PC-9 (cell line): ENCODE measurements at regions not wholly inside any gene's neighbourhood (a gene's known extent, or its start where the extent isn't known, plus 50 kb on each side); places are given as distances from the start of the nearest gene placed in this dataset.

Experiments used
- BruUV-seq: library from RNA; stranded (reverse); fragments of 400-500 nt; replicated peaks from 2 replicates; lab custom pipeline; 2021; lab: Mats Ljungman, UMichigan
- CTCF ChIA-PET: fragments of 300-600 bp; sonication (Branson Sonifier 250); formaldehyde crosslinking; loops from one replicate; lab custom pipeline; 2022; ENCODE audit warnings: antibody characterized with exemption; lab: Charles Lee
- POLR2A ChIA-PET: fragments of 300-600 bp; sonication (Branson Sonifier 250); formaldehyde crosslinking; loops from one replicate; lab custom pipeline; 2022; ENCODE audit warnings: antibody characterized with exemption; ENCODE audit not compliant: unreplicated experiment; lab: Charles Lee
- DNase-seq, 2 experiments: peaks; one replicate each; pipeline versions ENCODE4 v3.0.0 to v3.0.0-alpha.2; 2015 to 2022; ENCODE audit warnings: mixed read lengths in 1 of 2
- H2AFZ ChIP-seq: fragments of 200-600 bp; sonication (generic); 2 replicates; pipeline ENCODE4 v1.8.1; 2017; ENCODE audit warnings: antibody characterized with exemption
- H3F3A ChIP-seq: fragments of 200-600 bp; sonication (generic); 2 replicates; pipeline ENCODE4 v1.8.1; 2017; ENCODE audit warnings: antibody characterized with exemption, mild to moderate bottlenecking, low read depth; ENCODE audit not compliant: insufficient read depth
- H3K27ac ChIP-seq: fragments of 200-600 bp; sonication (generic); 2 replicates; pipeline ENCODE4 v1.6.1; 2016; ENCODE audit warnings: mixed run types
- H3K27me3 ChIP-seq: fragments of 200-600 bp; sonication (generic); 2 replicates; pipeline ENCODE4 v1.6.1; 2016; ENCODE audit warnings: low read depth, mixed run types; ENCODE audit not compliant: insufficient read depth
- H3K36me3 ChIP-seq: fragments of 200-600 bp; sonication (generic); 2 replicates; pipeline ENCODE4 v1.6.1; 2016; ENCODE audit warnings: low read depth, mixed run types
- H3K4me1 ChIP-seq: fragments of 200-600 bp; sonication (generic); replicated peaks from 2 replicates; pipeline ENCODE4 v1.6.1; 2016; ENCODE audit warnings: mixed run types; ENCODE audit not compliant: insufficient read depth
- H3K4me2 ChIP-seq: fragments of 200-600 bp; sonication (generic); 2 replicates; pipeline ENCODE4 v1.6.1; 2017; ENCODE audit warnings: mixed run types
- H3K4me3 ChIP-seq: fragments of 200-600 bp; sonication (generic); 2 replicates; pipeline ENCODE4 v1.6.1; 2016; ENCODE audit warnings: mixed run types
- H3K79me2 ChIP-seq: fragments of 200-600 bp; sonication (generic); 2 replicates; pipeline ENCODE4 v1.6.1; 2017; ENCODE audit warnings: low read depth, mixed run types
- H3K9me2 ChIP-seq: fragments of 200-600 bp; sonication (generic); 2 replicates; pipeline ENCODE4 v1.8.1; 2017; ENCODE audit warnings: mild to moderate bottlenecking; ENCODE audit not compliant: insufficient read depth
- H3K9me3 ChIP-seq: fragments of 200-600 bp; sonication (generic); 2 replicates; pipeline ENCODE4 v1.8.1; 2016; ENCODE audit warnings: low read depth; ENCODE audit not compliant: insufficient read depth
- H4K20me1 ChIP-seq: fragments of 200-600 bp; sonication (generic); 2 replicates; pipeline ENCODE4 v1.8.1; 2017; ENCODE audit not compliant: insufficient read depth
- EZH2 ChIP-seq: fragments of 200-600 bp; sonication (generic); IDR thresholded peaks from 2 replicates; pipeline ENCODE4 v1.8.0; 2017; ENCODE audit warnings: antibody characterized with exemption, low read depth
- intact Hi-C: fragments of 100-400 bp; cut with micrococcal nuclease; formaldehyde crosslinking; loops from one replicate; pipeline ENCODE4 v1.10.0; 2022; ENCODE audit not compliant: unreplicated experiment
- TF ChIP-seq, protein P1 (sequence below): fragments of 200-600 bp; sonication (generic); conservative IDR thresholded peaks from 2 replicates; pipeline ENCODE4 v1.6.1; 2017; ENCODE audit warnings: mixed run types, antibody characterized with exemption, mild to moderate bottlenecking, moderate library complexity

DNA sequence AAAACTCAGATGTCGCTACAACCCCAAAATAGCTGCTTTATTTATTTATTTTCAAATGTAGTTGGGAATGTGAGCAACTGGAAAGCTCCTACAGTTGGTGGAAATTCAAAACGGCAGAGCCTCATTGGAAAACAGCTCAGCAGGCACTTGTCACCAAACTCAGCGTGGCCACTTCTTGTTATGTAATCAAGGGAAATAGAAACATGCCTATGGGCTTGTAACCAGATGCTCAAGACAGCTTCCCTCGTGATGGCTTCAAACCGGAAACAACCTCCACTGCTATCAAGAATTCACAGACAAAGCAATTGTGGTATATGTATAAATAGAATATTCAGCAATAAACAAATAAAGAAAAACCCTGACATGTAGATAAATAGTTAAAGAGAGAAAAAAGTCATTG lies 627.8 kb upstream of the SLC10A2 start:
- intact Hi-C loops: no loop called here
- no peak for DNase-seq
- no peak overlapping the region for H2AFZ ChIP-seq
- BruUV-seq: no TSS peak
- H3K9me2 ChIP-seq: no peaks in the 10 kb centered on the region; the same call in 1 of the 2 replicates
- no peak overlapping the region for H3K4me2 ChIP-seq
- no peak overlapping the region for H3K27ac ChIP-seq
- POLR2A ChIA-PET: no interaction called here
- H3K4me3 ChIP-seq: no peak overlapping the region
- no peaks in the 10 kb centered on the region for H4K20me1 ChIP-seq
- H3K36me3 ChIP-seq: no peaks in the 10 kb centered on the region
- H3K27me3 ChIP-seq: no peaks in the 10 kb centered on the region
- TF ChIP-seq EZH2: no peak
- TF ChIP-seq, protein P1, sequence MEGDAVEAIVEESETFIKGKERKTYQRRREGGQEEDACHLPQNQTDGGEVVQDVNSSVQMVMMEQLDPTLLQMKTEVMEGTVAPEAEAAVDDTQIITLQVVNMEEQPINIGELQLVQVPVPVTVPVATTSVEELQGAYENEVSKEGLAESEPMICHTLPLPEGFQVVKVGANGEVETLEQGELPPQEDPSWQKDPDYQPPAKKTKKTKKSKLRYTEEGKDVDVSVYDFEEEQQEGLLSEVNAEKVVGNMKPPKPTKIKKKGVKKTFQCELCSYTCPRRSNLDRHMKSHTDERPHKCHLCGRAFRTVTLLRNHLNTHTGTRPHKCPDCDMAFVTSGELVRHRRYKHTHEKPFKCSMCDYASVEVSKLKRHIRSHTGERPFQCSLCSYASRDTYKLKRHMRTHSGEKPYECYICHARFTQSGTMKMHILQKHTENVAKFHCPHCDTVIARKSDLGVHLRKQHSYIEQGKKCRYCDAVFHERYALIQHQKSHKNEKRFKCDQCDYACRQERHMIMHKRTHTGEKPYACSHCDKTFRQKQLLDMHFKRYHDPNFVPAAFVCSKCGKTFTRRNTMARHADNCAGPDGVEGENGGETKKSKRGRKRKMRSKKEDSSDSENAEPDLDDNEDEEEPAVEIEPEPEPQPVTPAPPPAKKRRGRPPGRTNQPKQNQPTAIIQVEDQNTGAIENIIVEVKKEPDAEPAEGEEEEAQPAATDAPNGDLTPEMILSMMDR: no peak
- H3K4me1 ChIP-seq: no peaks in the 10 kb centered on the region
- no peaks in the 10 kb centered on the region for H3K9me3 ChIP-seq
- no peaks in the 10 kb centered on the region for H3K79me2 ChIP-seq
- CTCF ChIA-PET: no interaction called here
- H3F3A ChIP-seq: no peaks in the 10 kb centered on the region

DNA sequence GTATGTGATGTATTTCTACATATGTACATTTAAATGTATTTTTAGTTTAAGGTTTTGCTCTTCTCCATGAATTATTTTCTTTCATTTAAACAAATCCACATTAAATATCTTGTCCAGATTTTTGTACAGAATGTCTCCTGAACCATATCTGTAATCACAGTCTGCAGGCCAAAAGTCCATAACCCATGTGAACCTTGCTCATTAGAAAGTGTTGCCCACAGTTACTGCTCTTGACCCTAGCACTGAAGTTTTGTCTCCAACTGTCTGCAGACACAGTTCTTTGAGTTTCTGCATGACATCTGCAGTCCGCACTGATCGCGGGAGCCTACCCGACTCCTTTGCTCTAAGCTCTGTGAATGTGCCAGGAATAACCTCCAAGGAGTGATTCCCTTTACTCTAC lies 626.2 kb upstream of the SLC10A2 start:
- no peak for TF ChIP-seq EZH2
- TF ChIP-seq, protein P1: no peak
- Histone ChIP-seq H2AFZ (no peak overlapping the region), H3K4me1 (no peaks in the 10 kb centered on the region), H3K4me3 (no peak overlapping the region), H3K27ac (no peak overlapping the region), H4K20me1 (no peaks in the 10 kb centered on the region), H3K9me3 (no peaks in the 10 kb centered on the region), H3K9me2 (no peaks in the 10 kb centered on the region; the same call in 1 of the 2 replicates), H3K4me2 (no peak overlapping the region), H3K79me2 (no peaks in the 10 kb centered on the region), H3F3A (no peaks in the 10 kb centered on the region), H3K36me3 (no peaks in the 10 kb centered on the region), H3K27me3 (no peaks in the 10 kb centered on the region)
- intact Hi-C loops: no loop called here
- no TSS peak for BruUV-seq
- CTCF ChIA-PET: no interaction called here
- no peak for DNase-seq
- POLR2A ChIA-PET: no interaction called here

DNA sequence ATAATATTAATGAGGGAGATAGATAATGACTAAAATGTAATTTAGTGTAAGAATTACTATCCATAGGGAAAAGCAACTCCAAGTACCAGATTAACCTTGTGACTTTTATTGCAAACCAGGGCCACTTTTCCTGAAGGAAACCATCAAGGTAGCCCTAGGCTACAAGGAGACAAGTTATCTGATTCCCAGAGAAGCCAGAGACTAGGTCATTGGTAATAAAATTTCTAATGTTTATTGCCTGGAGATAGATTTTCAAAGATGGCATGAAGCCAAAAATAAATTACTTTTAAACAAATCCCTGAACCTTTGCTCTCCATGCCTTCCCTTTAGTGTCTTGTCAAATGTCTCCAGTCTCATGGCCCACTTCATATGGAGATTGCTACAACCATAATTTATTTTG lies 610.1 kb upstream of the SLC10A2 start:
- Histone ChIP-seq H3K79me2 (no peaks in the 10 kb centered on the region), H3K36me3 (no peaks in the 10 kb centered on the region), H3K4me1 (no peaks in the 10 kb centered on the region), H3F3A (no peaks in the 10 kb centered on the region), H3K4me3 (no peak overlapping the region), H3K9me3 (no peaks in the 10 kb centered on the region), H3K4me2 (no peak overlapping the region), H3K27me3 (no peaks in the 10 kb centered on the region), H4K20me1 (no peaks in the 10 kb centered on the region), H3K9me2 (no peaks in the 10 kb centered on the region), H2AFZ (no peak overlapping the region), H3K27ac (no peak overlapping the region)
- no peak for TF ChIP-seq EZH2
- TF ChIP-seq, protein P1: no peak
- BruUV-seq: no TSS peak
- intact Hi-C loops: no loop called here
- ChIA-PET POLR2A (no interaction called here), CTCF (no interaction called here)
- no peak for DNase-seq
